Central memory CD8-positive, alpha-beta T cell (primary cell): ENCODE measurements at regions not wholly inside any gene's neighbourhood (a gene's known extent, or its start where the extent isn't known, plus 50 kb on each side); places are given as distances from the start of the nearest gene placed in this dataset.
"Not testable (repeated sequence)": the region's sequence is repeated elsewhere in the genome, so short reads cannot be mapped to it uniquely, and the experiment has no call there.

Source experiments
- ATAC-seq: fragments of 150-1000 bp; cut with Tn5 transposase; replicated peaks from 2 replicates; pipeline ENCODE4 v1.10.0; 2022; ENCODE audit warnings: mild to moderate bottlenecking, moderate FRiP score, moderate number of reproducible peaks; ENCODE audit not compliant: poor library complexity, severe bottlenecking; ENCODE audit errors: extremely low read depth
- DNase-seq, 2 donors: peaks; one replicate each; pipeline ENCODE4 v3.0.0; 2021; ENCODE audit warnings: low spot score in 2 of 2
- H3K27ac Mint-ChIP-seq: one replicate; pipeline ENCODE4 v1.8.0; 2022; ENCODE audit warnings: low read depth, mild to moderate bottlenecking, moderate library complexity, mixed read lengths
- H3K27me3 Mint-ChIP-seq: one replicate; pipeline ENCODE4 v1.8.0; 2022; ENCODE audit warnings: mixed read lengths
- H3K36me3 Mint-ChIP-seq: one replicate; pipeline ENCODE4 v1.8.0; 2022; ENCODE audit warnings: mild to moderate bottlenecking, moderate library complexity, mixed read lengths; ENCODE audit not compliant: insufficient read depth
- H3K4me1 Mint-ChIP-seq: one replicate; pipeline ENCODE4 v1.8.0; 2022; ENCODE audit warnings: mixed read lengths
- H3K4me3 Mint-ChIP-seq: one replicate; pipeline ENCODE4 v1.8.0; 2022; ENCODE audit warnings: mild to moderate bottlenecking, moderate library complexity, mixed read lengths
- H3K9me3 Mint-ChIP-seq: one replicate; pipeline ENCODE4 v1.8.0; 2022; ENCODE audit warnings: mixed read lengths

DNA sequence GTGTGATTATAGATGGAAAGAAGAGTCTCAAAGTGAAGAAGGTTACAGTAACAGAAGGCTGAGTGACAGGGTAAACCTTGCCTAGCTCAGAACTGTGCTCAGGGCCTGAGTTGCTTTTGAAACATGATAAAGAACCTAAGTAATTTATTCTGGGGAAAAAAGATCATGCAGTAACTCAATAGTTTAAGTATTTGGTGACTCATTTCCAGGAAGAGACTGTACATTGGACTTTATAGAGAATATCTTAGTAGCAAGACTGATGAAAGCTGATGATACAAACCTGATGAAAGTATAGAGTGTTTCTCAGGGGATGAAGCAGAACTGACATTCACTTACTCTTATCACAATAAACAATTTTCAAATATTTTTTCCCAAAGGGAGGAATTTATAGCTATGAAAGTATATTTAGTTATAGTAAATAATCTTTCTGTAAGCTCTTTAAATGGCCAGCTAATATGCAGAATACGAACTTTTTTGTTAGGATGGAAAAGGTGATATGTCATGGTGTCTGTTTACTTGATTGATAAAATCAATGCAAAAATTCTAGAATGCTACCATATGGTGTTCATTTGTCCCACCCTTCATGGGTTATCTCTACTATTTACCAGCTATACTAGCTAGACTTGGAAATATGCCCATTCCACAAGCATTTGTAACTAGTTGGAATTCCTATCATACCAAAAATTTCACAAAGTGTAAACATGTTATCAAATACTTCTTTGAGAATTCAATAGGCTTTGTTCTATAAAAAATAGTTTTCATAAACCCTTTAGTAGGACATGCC lies 1265.5 kb upstream of the ACVR2A start:
- ATAC-seq = no peak
- Mint-ChIP-seq H3K36me3 (no peaks in the 10 kb centered on the region), H3K27me3 (no peaks in the 10 kb centered on the region), H3K9me3 (no peaks in the 10 kb centered on the region), H3K4me3 (no peak overlapping the region), H3K4me1 (no peaks in the 10 kb centered on the region), H3K27ac (no peak overlapping the region)
- no peak for DNase-seq

DNA sequence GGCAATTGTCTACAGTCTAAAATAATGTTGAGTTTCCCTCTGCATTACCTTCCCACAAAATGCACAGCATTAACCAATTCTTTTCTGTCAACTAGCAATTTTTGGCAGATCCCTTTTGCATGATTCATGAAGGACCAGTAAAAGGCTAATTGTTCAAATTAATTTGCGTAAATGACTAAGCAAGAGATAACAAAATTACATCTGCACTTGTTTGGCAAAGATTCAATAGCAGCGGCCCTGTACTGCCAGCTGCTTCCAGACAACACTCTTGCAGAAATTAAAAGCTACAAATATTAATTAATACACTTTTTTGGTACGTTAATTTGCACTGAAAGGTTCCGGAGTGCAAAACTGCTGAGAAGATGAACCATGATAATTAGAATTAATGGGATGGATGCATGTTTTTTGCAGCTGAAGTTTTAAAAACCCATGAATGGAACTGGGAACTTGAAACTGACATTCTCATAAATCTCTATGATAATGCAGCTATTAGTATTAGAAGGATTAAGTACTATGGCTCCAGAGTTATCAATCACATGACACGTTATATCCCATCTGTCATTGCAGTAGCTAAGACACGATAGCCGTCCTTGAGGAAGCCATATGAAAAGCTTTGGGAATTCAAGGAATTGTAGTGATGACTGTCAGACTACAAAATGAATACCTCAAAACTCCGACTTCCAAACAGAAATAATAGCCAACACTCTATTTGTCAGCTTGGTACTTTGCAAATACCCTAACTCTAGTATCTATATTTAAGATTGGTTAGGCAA lies 1268.3 kb upstream of the ACVR2A start:
- no peaks in the 10 kb centered on the region for H3K27me3 Mint-ChIP-seq
- H3K36me3 Mint-ChIP-seq = no peaks in the 10 kb centered on the region
- H3K9me3 Mint-ChIP-seq = no peaks in the 10 kb centered on the region
- no peaks in the 10 kb centered on the region for H3K4me1 Mint-ChIP-seq
- no peak overlapping the region for H3K27ac Mint-ChIP-seq
- DNase-seq = no peak
- H3K4me3 Mint-ChIP-seq = no peak overlapping the region
- ATAC-seq = no peak

DNA sequence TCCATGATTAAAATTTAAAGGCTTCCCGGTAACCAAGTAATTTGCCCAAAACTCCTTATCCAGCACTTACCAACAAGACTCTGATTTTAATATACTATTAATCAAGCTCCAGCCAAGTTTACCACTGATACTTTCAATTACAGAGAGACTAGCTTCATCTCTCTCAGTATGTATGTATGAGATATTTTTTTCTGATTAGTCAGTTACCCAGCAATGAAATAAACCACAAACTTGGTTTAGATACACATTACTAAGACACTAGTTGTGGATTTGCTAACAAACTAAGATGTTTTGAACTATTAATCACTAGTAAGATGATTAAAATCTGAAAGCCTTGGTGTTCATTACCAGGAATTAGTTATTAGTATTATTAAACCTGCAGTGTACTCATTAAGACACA lies 1272.2 kb upstream of the ACVR2A start:
- Mint-ChIP-seq H3K36me3 (no peaks in the 10 kb centered on the region), H3K4me3 (no peak overlapping the region), H3K27ac (no peak overlapping the region), H3K27me3 (no peaks in the 10 kb centered on the region), H3K9me3 (peaks cover 6% of the 10 kb centered on the region), H3K4me1 (no peaks in the 10 kb centered on the region)
- ATAC-seq (no peak), DNase-seq (no peak)

DNA sequence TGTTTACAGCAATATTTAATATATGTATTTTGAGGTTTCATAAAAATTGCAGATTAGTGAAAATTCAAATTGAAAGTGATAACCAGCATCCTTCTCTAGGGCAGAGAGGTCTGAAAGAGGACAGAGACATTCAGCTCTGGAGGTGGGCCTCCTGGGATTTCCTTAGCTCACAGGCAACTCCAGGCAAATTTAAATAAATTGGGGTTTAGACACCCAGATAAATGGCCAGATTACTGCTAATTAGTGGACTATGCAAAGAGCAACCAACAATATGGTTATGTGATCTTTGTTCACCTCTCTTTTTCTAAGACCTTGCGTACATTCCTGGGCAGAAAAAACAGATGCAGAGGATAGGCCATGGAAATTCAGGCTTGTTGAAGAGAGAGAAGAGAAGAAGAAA lies 1282.8 kb upstream of the ACVR2A start:
- H3K9me3 Mint-ChIP-seq = peaks cover 4% of the 10 kb centered on the region
- H3K27me3 Mint-ChIP-seq = no peaks in the 10 kb centered on the region
- ATAC-seq = no peak
- no peaks in the 10 kb centered on the region for H3K36me3 Mint-ChIP-seq
- H3K27ac Mint-ChIP-seq = no peak overlapping the region
- H3K4me3 Mint-ChIP-seq = no peak overlapping the region
- DNase-seq = no peak
- H3K4me1 Mint-ChIP-seq = no peaks in the 10 kb centered on the region

DNA sequence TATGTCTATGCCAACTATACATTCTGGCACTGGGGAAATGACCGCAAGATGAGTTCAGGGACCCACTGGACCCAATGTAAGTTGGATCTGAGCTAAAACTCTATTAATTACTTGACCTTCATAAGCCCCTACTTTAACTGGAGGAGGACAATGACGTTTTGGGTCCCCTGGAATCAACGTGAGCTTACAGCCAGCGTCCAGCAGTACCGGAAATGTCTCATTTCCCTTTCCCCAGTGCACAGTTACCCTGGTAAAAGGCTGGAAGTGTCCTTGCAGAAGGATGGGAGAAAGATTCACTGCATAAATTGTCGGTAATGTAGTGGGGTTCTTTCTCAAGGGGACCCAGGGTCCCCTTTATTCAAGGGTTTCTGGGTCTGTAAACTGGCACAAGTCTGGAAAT lies 1297.6 kb upstream of the ACVR2A start:
- DNase-seq (no peak), ATAC-seq (no peak)
- Mint-ChIP-seq H3K36me3 (no peaks in the 10 kb centered on the region), H3K27ac (no peak overlapping the region), H3K9me3 (no peaks in the 10 kb centered on the region), H3K4me1 (no peaks in the 10 kb centered on the region), H3K4me3 (no peak overlapping the region), H3K27me3 (no peaks in the 10 kb centered on the region)

DNA sequence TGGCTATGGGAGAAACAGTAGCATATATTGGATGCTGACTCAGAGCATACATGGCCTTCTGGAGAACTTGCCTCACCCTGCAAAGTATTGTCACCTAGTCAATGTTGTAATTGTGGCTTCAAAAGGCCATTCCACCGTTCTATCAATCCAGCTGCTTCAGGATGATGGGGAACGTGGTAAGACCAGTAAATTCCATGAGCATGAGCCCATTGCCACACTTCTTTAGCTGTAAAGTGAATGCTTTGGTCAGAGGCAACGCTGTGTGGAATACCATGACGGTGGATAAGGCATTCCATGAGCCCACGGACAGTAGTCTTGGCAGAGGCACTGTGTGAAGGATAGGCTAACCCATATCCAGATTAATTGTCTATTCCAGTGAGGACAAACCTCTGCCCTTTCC lies 1300.1 kb upstream of the ACVR2A start:
- Mint-ChIP-seq H3K27ac (no peak overlapping the region), H3K27me3 (no peaks in the 10 kb centered on the region), H3K4me3 (no peak overlapping the region), H3K9me3 (no peaks in the 10 kb centered on the region), H3K4me1 (no peaks in the 10 kb centered on the region), H3K36me3 (no peaks in the 10 kb centered on the region)
- DNase-seq (no peak), ATAC-seq (no peak)

DNA sequence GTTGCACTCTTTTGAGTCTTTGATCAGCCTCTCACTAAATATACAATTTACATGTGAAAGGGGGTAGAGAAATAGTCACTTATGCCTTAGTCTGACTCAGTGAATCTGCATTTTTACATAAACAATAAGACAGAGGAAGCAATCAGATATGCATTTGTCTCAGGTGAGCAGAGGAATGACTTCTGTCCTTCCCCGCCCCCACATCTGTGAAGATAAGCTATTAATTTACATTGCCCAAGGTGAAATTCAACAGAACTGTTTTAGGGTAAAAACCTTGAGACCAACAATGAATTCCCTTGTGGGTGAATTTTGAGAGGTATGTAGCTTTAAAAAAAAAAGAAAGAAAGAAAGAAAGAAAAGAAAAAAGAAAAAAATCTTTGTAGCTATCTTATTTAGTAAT lies 1302.9 kb upstream of the ACVR2A start:
- peaks cover 10% of the 10 kb centered on the region for H3K9me3 Mint-ChIP-seq
- H3K36me3 Mint-ChIP-seq = no peaks in the 10 kb centered on the region
- H3K4me3 Mint-ChIP-seq = no peak overlapping the region
- ATAC-seq = no peak
- no peak for DNase-seq
- H3K27me3 Mint-ChIP-seq = no peaks in the 10 kb centered on the region
- no peak overlapping the region for H3K27ac Mint-ChIP-seq
- no peaks in the 10 kb centered on the region for H3K4me1 Mint-ChIP-seq

DNA sequence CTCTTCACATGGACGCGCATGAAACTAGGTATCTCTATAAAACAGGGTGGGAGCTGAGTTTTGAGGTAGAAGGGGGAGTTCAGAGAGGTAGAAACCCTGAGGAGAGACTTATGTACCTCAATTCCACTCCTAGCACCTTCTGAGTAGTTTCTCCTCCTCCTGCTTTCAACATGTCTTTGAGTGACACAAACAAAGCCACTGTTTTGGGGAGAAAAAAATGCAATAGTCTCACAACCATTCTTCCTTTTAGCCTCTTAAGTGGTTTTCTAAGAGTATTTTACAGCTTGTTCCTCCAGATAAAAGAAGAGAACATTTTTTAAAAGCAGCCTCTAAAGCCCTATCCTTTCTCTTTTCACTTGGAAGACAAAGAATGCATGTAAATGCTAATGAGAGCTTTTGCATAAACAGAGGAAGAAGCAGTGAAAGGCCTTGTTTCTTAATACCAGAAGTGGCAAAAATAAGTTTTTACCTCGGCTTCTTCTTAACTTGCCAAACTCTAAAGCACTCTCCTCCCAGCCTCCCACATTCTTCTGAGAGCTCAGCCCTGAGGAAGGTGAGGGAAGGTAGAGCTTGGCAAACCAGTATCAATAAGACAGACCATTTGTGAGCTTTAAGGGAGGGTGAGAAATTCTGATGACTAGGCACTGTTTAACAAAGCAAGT lies 1304.4 kb upstream of the ACVR2A start:
- Mint-ChIP-seq H3K27me3 (no peaks in the 10 kb centered on the region), H3K36me3 (no peaks in the 10 kb centered on the region), H3K27ac (no peak overlapping the region), H3K4me1 (no peaks in the 10 kb centered on the region), H3K9me3 (peaks cover 14% of the 10 kb centered on the region), H3K4me3 (no peak overlapping the region)
- DNase-seq (no peak), ATAC-seq (no peak)

DNA sequence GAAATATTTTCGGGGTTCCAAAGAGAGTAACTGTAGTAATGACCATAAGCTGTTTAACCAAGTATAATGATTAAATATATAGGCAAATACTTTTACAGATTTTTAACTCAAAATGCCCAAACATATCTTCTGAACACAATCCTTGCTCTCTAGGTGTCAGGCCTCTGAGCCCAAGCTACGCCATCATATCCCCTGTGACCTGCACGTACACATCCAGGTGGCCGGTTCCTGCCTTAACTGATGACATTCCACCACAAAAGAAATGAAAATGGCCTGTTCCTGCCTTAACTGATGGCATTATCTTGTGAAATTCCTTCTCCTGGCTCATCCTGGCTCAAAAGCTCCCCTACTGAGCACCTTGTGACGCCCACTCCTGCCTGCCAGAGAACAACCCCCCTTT lies 1305.1 kb upstream of the ACVR2A start:
- ATAC-seq, H3K27me3 Mint-ChIP-seq, H3K36me3 Mint-ChIP-seq, H3K4me3 Mint-ChIP-seq, H3K4me1 Mint-ChIP-seq, DNase-seq, H3K27ac Mint-ChIP-seq: not testable (repeated sequence)
- H3K9me3 Mint-ChIP-seq = peaks cover 14% of the 10 kb centered on the region

DNA sequence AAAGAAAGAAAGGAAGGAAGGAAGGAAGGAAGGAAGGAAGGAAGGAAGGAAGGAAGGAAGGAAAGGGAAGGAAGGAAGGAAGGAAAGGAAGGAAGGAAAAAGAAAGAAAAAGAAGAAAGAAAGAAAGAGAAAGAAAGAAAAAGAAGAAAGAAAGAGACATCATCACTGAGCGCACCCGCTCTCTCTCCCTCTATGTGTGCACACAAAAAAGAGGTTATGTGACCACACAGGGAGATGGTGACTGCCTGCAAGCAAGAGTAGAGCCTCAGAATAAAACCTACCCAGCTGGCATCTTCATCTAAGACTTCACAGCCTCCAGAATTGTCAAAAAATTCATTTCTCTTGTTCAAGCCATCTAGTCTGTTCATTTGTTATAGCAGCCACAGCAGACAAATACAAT lies 1307.4 kb upstream of the ACVR2A start:
- DNase-seq (no peak), ATAC-seq (no peak)
- no peaks in the 10 kb centered on the region for H3K36me3 Mint-ChIP-seq
- no peaks in the 10 kb centered on the region for H3K27me3 Mint-ChIP-seq
- H3K9me3 Mint-ChIP-seq = peaks cover 14% of the 10 kb centered on the region
- H3K4me1 Mint-ChIP-seq = no peaks in the 10 kb centered on the region
- no peak overlapping the region for H3K4me3 Mint-ChIP-seq
- no peak overlapping the region for H3K27ac Mint-ChIP-seq

DNA sequence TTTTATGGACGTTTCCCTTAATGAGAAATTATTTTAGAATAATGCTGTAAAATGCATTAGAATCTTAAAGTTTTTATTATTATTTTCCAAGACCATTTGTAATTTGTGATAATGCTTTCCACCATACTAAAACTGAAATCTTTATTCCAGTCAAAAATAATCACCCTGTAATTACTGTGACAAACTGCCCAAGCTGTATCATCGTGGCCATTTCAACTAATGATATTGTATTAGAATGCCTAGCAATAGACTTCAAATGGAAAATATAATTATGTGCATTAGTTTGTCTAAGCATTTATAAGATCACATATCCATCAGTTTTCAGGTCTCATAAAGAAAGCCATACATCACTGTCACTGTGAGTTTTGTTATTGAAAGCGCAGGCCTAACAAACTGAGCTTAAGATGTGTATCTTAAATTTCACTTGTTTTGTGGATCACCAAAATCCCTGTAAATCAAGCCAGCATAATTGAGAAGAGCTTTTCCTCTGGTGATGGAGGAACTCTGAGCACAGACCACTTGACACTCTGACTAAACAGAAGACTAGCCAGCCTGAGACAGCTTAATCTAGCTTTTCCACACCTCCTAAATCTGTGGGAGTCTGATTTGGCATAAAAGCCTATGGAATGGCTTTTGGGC lies 1312.2 kb upstream of the ACVR2A start:
- DNase-seq (no peak), ATAC-seq (no peak)

DNA sequence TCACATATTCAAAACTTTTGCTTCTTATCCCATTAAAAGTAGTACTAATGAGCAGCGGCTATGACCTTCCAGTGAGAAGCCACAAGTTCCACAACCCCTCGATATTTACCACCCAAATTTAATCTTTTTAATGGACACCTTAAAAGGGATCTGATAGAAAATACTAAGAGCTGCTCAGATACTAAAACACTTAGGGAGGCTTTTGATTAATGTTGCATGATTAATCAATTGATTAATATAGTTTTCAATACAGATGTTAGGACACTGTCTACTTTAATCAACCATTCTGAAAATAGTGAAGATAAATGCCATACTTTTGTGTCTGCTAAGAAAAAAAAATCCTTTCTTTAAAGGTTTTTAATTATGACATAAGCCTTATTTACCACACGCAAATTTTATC lies 1312.8 kb upstream of the ACVR2A start:
- Mint-ChIP-seq H3K36me3 (no peaks in the 10 kb centered on the region), H3K27ac (no peak overlapping the region)
- no peak for DNase-seq

More for the DNA sequence above, 1312.2 kb upstream of the ACVR2A start:
- Mint-ChIP-seq H3K27me3 (no peaks in the 10 kb centered on the region), H3K36me3 (no peaks in the 10 kb centered on the region), H3K27ac (no peak overlapping the region), H3K4me1 (no peaks in the 10 kb centered on the region), H3K4me3 (no peak overlapping the region), H3K9me3 (peaks cover 6% of the 10 kb centered on the region)

More for the DNA sequence above, 1312.8 kb upstream of the ACVR2A start:
- Mint-ChIP-seq H3K27me3 (no peaks in the 10 kb centered on the region), H3K4me1 (no peaks in the 10 kb centered on the region), H3K9me3 (peaks cover 6% of the 10 kb centered on the region), H3K4me3 (no peak overlapping the region)
- no peak for ATAC-seq
